ENCODE measurements at regions not wholly inside any gene's neighbourhood (a gene's known extent, or its start where the extent isn't known, plus 50 kb on each side); places are given as distances from the start of the nearest gene placed in this dataset.

- TF ChIP-seq CTCF (IDR thresholded peaks at IDR 0.05) = no peak
Observed at GRCh38 chr7:37549076-37549931, 100.6 kb upstream of the ELMO1 start.

- TF ChIP-seq CTCF (IDR thresholded peaks at IDR 0.05) = no peak
Observed at GRCh38 chr7:37550426-37550825, 101.8 kb upstream of the ELMO1 start.

GRCh38 chr7:37550872-37551271 is 102.2 kb upstream of the ELMO1 start:
- TF ChIP-seq CTCF (IDR thresholded peaks at IDR 0.05) = no peak

- TF ChIP-seq CTCF (IDR thresholded peaks at IDR 0.05) = no peak
Observed at GRCh38 chr7:37552030-37552429, 103.4 kb upstream of the ELMO1 start.

- no peak for TF ChIP-seq CTCF (IDR thresholded peaks at IDR 0.05)
Observed at GRCh38 chr7:37555528-37555927, 106.9 kb upstream of the ELMO1 start.

GRCh38 chr7:37557571-37558209 is 109.0 kb upstream of the ELMO1 start:
- no peak for TF ChIP-seq CTCF (IDR thresholded peaks at IDR 0.05)

GRCh38 chr7:37558320-37559096 is 109.8 kb upstream of the ELMO1 start:
- TF ChIP-seq CTCF (IDR thresholded peaks at IDR 0.05) = peak; percentile 9; the same call in 1 of the 2 replicates
